ENCODE measurements at regions not wholly inside any gene's neighbourhood (a gene's known extent, or its start where the extent isn't known, plus 50 kb on each side); places are given as distances from the start of the nearest gene placed in this dataset.

GRCh38 chr3:94378322-94378721, 315.5 kb downstream of the NSUN3 start:
- Histone ChIP-seq H3K56ac (replicated peaks; ENCODE audit: insufficient read length, low read depth, low read length) (no peak overlapping the region), H3K36me3 (ENCODE audit: control insufficient read depth in 2 of 4, insufficient read depth in 4 of 4, low read length in 3 of 4) (no peaks in the 10 kb centered on the region), H2BK20ac (ENCODE audit: low read length) (no peak overlapping the region), H3K4me1 (replicated peaks in 1 of 4; ENCODE audit: control insufficient read depth in 3 of 4, insufficient read depth in 4 of 4, low read length in 3 of 4) (peaks cover 0 to 4% (median under 1%) of the 10 kb centered on the region in 4 experiments; a peak in 3 of 7 replicates), H3K4me2 (ENCODE audit: insufficient read depth in 1 of 2, low read depth in 2 of 2, low read length in 2 of 2) (no peak overlapping the region), H4K8ac (ENCODE audit: extremely low read depth, insufficient read depth, low read length) (no peak overlapping the region), H3K23ac (ENCODE audit: insufficient read length) (no peak overlapping the region), H3K27me3 (replicated peaks in 1 of 4; ENCODE audit: control insufficient read depth in 3 of 4, extremely low read depth in 1 of 4, insufficient read depth in 3 of 4, low read length in 3 of 4) (no peaks in the 10 kb centered on the region), H2AFZ (ENCODE audit: low read length) (no peak overlapping the region), H3K27ac (ENCODE audit: low read depth, low read length) (no peak overlapping the region), H3K18ac (ENCODE audit: extremely low read depth, low read length) (no peak overlapping the region), H3K4ac (replicated peaks; ENCODE audit: insufficient read length, low read depth, low read length) (no peak overlapping the region), H3K79me1 (ENCODE audit: low read depth, low read length) (no peaks in the 10 kb centered on the region), H3K23me2 (ENCODE audit: low read depth, low read length) (no peaks in the 10 kb centered on the region; the same call in 1 of the 2 replicates), H4K91ac (replicated peaks; ENCODE audit: insufficient read length, low read length) (no peak overlapping the region), H2AK5ac (ENCODE audit: low read depth, low read length) (no peak overlapping the region), H3K4me3 (ENCODE audit: extremely low read depth in 1 of 4, insufficient read depth in 2 of 4, low read depth in 3 of 4, low read length in 4 of 4) (no peak overlapping the region), H2BK5ac (ENCODE audit: low read depth, low read length) (no peak overlapping the region), H2BK12ac (ENCODE audit: low read depth, low read length) (no peak overlapping the region), H4K5ac (ENCODE audit: insufficient read length, low read depth, low read length) (no peak overlapping the region), H4K20me1 (replicated peaks in 1 of 2; ENCODE audit: control insufficient read depth in 1 of 2, insufficient read depth in 2 of 2, low read length in 2 of 2) (peaks cover 0 to under 1% of the 10 kb centered on the region in 2 experiments), H3K79me2 (ENCODE audit: control insufficient read depth in 1 of 2, insufficient read depth in 2 of 2, low read length in 2 of 2) (no peaks in the 10 kb centered on the region), H3K9ac (replicated peaks in 1 of 4; ENCODE audit: extremely low read depth in 1 of 4, low read depth in 3 of 4, low read length in 3 of 4) (no peak overlapping the region), H3K14ac (ENCODE audit: insufficient read length) (no peak overlapping the region), H2BK15ac (ENCODE audit: low read length) (no peak overlapping the region), H2BK120ac (replicated peaks; ENCODE audit: low read depth, low read length) (no peak overlapping the region), H3K9me3 (ENCODE audit: insufficient read depth in 2 of 2, low read depth in 1 of 2, low read length in 1 of 2) (no peaks in the 10 kb centered on the region)
- 93% methylated on average over 1 of the region's 1 CpG; no CpG with 5 or more reads in 1 of the 2 experiments for WGBS, 2 experiments (ENCODE audit: extremely low coverage in 1 of 2, insufficient coverage in 1 of 2, insufficient read length in 1 of 2, insufficient replicate concordance in 2 of 2, low coverage in 1 of 2, low lambda C conversion rate in 2 of 2, missing lambda C conversion rate in 1 of 2)
- DNase-seq (ENCODE audit: low read depth in 1 of 2, low spot score in 2 of 2) (no peak), FAIRE-seq (no peak)
- POLR2A ChIA-PET (ENCODE audit: partially characterized antibody): no interaction called here
- CTCF ChIA-PET (ENCODE audit: partially characterized antibody): interaction anchor here (1.1 kb wide), 1 partner anchor 15 kb away, joined by 3 read pairs; no protein-coding TSS in a partner anchor
- TF ChIP-seq CHD7 (IDR thresholded peaks at IDR 0.05; ENCODE audit: insufficient replicate concordance, low read length): no peak

All from H1 (cell line).